D721Med (cell line): ENCODE measurements at regions not wholly inside any gene's neighbourhood (a gene's known extent, or its start where the extent isn't known, plus 50 kb on each side); places are given as distances from the start of the nearest gene placed in this dataset.
A peak's percentile ranks its signal among the peaks of the same experiment; 100 is the strongest.

Source experiments
- DNase-seq: peaks from one replicate; pipeline ENCODE4 v3.0.0; 2011; ENCODE audit warnings: low spot score; ENCODE audit not compliant: insufficient read length
- FAIRE-seq: peaks from 2 replicates; lab custom pipeline; 2011; peaks lifted over from hg19 to GRCh38; lab: Jason Lieb, UNC
- TF ChIP-seq, protein P1 (sequence below): IDR thresholded peaks from 2 replicates; pipeline ENCODE4 v1.5.1; 2012; ENCODE audit warnings: mild to moderate bottlenecking, control low read depth; ENCODE audit not compliant: insufficient read depth; ENCODE audit errors: missing control alignments

DNA sequence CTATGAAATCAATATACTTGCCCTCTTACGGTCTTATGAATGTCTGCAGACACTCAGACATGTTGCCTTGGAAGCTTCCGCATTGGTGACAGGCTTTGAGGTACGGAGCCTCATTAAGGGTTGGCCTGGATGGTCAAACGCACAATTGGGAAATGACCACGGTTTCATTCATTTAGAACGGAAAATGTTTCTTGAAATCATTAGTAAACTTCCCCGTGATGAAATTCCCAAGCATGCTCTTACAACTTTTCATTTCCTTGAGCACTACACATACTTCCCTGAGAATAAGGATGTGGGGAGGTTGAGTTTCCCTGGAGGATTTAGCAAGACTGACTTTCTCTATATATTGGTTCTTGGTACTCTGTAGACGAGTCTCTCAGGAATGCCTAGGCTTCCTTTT is 146.3 kb downstream of the HLX start:
- DNase-seq = no peak
- TF ChIP-seq, protein P1, sequence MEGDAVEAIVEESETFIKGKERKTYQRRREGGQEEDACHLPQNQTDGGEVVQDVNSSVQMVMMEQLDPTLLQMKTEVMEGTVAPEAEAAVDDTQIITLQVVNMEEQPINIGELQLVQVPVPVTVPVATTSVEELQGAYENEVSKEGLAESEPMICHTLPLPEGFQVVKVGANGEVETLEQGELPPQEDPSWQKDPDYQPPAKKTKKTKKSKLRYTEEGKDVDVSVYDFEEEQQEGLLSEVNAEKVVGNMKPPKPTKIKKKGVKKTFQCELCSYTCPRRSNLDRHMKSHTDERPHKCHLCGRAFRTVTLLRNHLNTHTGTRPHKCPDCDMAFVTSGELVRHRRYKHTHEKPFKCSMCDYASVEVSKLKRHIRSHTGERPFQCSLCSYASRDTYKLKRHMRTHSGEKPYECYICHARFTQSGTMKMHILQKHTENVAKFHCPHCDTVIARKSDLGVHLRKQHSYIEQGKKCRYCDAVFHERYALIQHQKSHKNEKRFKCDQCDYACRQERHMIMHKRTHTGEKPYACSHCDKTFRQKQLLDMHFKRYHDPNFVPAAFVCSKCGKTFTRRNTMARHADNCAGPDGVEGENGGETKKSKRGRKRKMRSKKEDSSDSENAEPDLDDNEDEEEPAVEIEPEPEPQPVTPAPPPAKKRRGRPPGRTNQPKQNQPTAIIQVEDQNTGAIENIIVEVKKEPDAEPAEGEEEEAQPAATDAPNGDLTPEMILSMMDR = no peak

DNA sequence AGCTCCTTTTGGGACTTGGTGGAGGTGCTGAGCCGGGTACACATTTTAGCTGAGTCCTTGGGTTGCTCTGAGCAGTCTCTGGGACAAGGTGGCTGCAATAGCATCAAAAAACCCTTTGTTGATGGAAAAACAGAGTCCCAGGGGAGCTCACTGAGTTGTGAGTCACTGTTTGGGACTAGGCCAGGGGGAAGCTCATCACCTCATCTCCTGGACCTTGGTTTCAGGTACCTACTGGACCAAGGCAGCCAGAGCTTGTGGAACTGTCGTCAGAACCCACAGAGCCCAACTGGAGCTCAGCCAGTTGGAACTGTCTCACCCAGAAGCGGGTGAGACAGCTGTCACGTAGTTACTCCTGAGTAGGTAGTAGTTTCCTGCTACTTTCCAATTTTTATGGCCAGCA is 146.7 kb downstream of the HLX start:
- no peak for FAIRE-seq
- no peak for DNase-seq
- TF ChIP-seq, protein P1 = no peak

More for the DNA sequence above, 146.3 kb downstream of the HLX start:
- no peak for FAIRE-seq

DNA sequence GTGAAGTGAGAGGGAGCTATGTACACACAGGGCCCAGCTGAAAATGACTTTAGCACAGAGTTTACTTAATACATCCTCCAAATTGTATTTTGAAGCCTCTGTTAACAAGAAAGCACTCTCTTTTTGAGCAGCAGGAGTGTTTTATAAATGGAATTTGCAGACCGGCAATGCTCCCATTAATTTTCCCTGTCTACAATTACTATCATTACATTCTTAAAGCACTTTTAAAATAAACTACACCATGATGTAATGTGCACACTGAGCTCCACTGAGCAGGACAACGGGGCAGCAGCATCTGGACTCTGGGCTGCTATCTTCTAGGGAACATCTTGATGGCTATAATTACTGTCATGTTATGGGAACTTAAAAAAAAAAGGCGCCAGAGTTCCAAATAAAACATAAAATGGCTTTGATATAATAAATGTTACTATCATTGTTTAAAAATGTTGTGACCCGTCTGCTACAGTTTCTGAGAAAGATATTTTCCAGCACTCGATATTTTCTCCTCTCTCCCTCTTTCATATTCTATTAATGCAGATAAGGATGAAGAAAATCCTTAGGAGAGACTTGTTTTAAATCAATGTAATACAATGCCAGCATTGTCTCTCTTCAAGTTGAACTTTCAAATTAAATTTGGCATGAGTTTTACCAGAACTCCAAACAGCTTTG is 150.9 kb downstream of the HLX start:
- FAIRE-seq (no peak), DNase-seq (no peak)

DNA sequence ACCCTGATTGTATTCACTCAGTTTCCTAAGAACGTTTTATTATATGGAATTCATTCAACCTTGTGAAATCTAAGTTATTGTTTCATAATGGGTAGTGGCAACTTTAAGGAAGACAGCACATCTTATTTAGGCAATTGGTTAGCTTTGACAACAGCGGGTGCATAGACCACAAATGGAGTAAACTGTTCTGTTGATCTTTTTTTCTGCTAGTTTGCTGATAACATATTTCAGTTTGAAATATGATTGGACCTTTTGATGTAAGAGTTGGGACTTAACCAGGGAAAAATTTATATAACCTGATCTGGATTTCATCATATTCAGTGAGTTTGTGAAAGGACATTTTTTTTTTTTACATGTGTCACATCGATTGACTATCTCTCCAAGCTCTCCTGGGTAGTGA is 151.7 kb downstream of the HLX start:
- TF ChIP-seq, protein P1 = no peak
- FAIRE-seq (no peak), DNase-seq (no peak)

More for the DNA sequence above, 150.9 kb downstream of the HLX start:
- TF ChIP-seq, protein P1 = no peak

DNA sequence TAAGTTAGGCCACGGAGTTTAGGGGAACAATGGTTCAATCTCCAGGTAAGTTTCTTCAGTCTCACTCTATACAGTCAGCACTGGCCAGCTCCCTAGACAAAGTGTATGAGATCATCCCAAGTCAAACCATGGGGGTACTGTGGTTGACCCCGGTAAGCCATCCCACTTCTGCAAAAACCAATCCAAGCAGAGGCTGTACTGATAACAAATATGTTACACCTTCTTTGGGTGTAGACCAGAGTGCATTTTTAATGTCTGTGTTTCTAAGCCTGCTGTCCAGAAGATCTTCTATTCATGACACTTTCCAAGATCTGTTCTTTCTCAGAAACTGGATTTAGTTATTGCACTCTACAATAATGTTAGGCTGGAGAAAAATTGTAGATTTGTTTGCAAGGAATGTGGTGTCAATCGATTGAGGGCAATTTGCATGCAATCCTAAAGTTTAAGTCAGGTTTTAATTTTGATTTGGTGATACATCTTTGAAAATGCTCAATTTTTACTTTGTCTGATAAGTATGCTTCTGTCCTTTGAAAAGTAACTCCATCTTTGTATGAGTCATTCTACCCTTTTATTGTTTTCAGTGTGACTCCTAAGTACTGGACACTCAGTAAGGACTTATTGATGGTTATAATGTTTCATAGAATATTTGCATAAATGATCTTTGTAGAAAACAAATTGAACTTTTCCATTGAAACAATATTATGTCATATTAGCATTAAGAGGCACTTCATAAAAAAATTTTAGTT is 152.4 kb downstream of the HLX start:
- TF ChIP-seq, protein P1 = no peak
- FAIRE-seq = peak; percentile 46

DNA sequence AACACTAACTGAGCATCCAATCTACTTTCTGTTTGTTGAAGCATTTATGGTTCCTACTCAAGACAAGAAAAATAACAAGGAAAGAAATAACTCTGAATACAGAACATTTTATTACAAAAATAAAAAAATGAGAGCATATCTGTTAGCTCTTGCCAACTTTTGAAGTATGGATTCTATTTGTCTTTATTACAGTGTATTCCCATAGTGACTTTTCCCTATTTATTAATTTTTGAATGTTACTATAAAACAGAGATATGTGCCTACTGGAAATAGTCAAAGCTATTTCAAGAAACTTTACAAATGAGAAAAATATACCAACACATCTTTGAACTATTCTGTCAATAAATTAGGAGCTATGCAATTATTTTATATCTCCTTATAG is 153.0 kb downstream of the HLX start:
- TF ChIP-seq, protein P1 = no peak
- FAIRE-seq (no peak), DNase-seq (no peak)

More for the DNA sequence above, 152.4 kb downstream of the HLX start:
- DNase-seq = no peak
